Activated CD8-positive, alpha-beta memory T cell treated with anti-CD3 and anti-CD28 coated beads for 24 hours (primary cell): ENCODE measurements at regions not wholly inside any gene's neighbourhood (a gene's known extent, or its start where the extent isn't known, plus 50 kb on each side); places are given as distances from the start of the nearest gene placed in this dataset.
"Not testable (repeated sequence)": the region's sequence is repeated elsewhere in the genome, so short reads cannot be mapped to it uniquely, and the experiment has no call there.

Experiments used
- DNase-seq: peaks from one replicate; pipeline ENCODE4 v3.0.0-alpha.2; 2020

- no peak for DNase-seq
These were observed 232.7 kb downstream of the TEX36 start for GRCh38 chr10:125450218-125450617.

- DNase-seq = no peak
These were observed 233.4 kb downstream of the TEX36 start for GRCh38 chr10:125449571-125449970.

- no peak for DNase-seq
These were observed 234.4 kb downstream of the TEX36 start for GRCh38 chr10:125448596-125448995.

GRCh38 chr10:125444790-125445189 is 238.2 kb downstream of the TEX36 start:
- DNase-seq = no peak

GRCh38 chr10:125442856-125443540 is 240.0 kb downstream of the TEX36 start:
- DNase-seq = no peak

- no peak for DNase-seq
These were observed 241.8 kb downstream of the TEX36 start for GRCh38 chr10:125441151-125441550.

- DNase-seq = no peak
These were observed 251.8 kb downstream of the TEX36 start for GRCh38 chr10:125431149-125431548.

- no peak for DNase-seq
These were observed 254.9 kb downstream of the TEX36 start for GRCh38 chr10:125428054-125428453.

- no peak for DNase-seq
These were observed 258.6 kb downstream of the TEX36 start for GRCh38 chr10:125424191-125424847.

- DNase-seq = no peak
These were observed 259.4 kb downstream of the TEX36 start for GRCh38 chr10:125423569-125423968.

- DNase-seq = no peak
These were observed 259.5 kb upstream of the CTBP2 start for GRCh38 chr10:125419831-125420230.

- DNase-seq = no peak
These were observed 258.8 kb upstream of the CTBP2 start for GRCh38 chr10:125419146-125419545.

GRCh38 chr10:125417605-125418004 is 257.2 kb upstream of the CTBP2 start:
- no peak for DNase-seq

- DNase-seq = no peak
These were observed 255.6 kb upstream of the CTBP2 start for GRCh38 chr10:125415964-125416363.

GRCh38 chr10:125415006-125415633 is 254.8 kb upstream of the CTBP2 start:
- DNase-seq = no peak

GRCh38 chr10:125411724-125412123 is 251.4 kb upstream of the CTBP2 start:
- no peak for DNase-seq

- DNase-seq = no peak
These were observed 249.4 kb upstream of the CTBP2 start for GRCh38 chr10:125409756-125410155.

- DNase-seq = no peak
These were observed 247.2 kb upstream of the CTBP2 start for GRCh38 chr10:125407557-125407956.

- no peak for DNase-seq
These were observed 246.7 kb upstream of the CTBP2 start for GRCh38 chr10:125407000-125407502.

- DNase-seq = not testable (repeated sequence)
These were observed 244.5 kb upstream of the CTBP2 start for GRCh38 chr10:125404902-125405301.

GRCh38 chr10:125401462-125401861 is 241.1 kb upstream of the CTBP2 start:
- DNase-seq = no peak

GRCh38 chr10:125399289-125399688 is 238.9 kb upstream of the CTBP2 start:
- no peak for DNase-seq

GRCh38 chr10:125398270-125398669 is 237.9 kb upstream of the CTBP2 start:
- DNase-seq = no peak

- no peak for DNase-seq
These were observed 237.2 kb upstream of the CTBP2 start for GRCh38 chr10:125397608-125398007.
